ENCODE measurements at regions not wholly inside any gene's neighbourhood (a gene's known extent, or its start where the extent isn't known, plus 50 kb on each side); places are given as distances from the start of the nearest gene placed in this dataset.

- TF ChIP-seq FOXM1 (IDR thresholded peaks at IDR 0.05; ENCODE audit: borderline replicate concordance) (no peak), FOXK2 (IDR thresholded peaks at IDR 0.05) (no peak), SP1 (IDR thresholded peaks at IDR 0.05) (no peak), FOXA1 (IDR thresholded peaks at IDR 0.05) (no peak), BHLHE40 (IDR thresholded peaks at IDR 0.05; ENCODE audit: borderline replicate concordance) (no peak), PKNOX1 (IDR thresholded peaks at IDR 0.05) (no peak), TARDBP (IDR thresholded peaks at IDR 0.05) (no peak), SUZ12 (IDR thresholded peaks at IDR 0.05) (no peak), ARNT (IDR thresholded peaks at IDR 0.05) (no peak)
These were observed 170.9 kb downstream of the HGF start for GRCh38 chr7:81598951-81599350.

Measured in HEK293T (cell line).